Left lung (tissue), 4 donors: ENCODE measurements at regions not wholly inside any gene's neighbourhood (a gene's known extent, or its start where the extent isn't known, plus 50 kb on each side); places are given as distances from the start of the nearest gene placed in this dataset.

ENCODE experiments used
- ATAC-seq: fragments of 200-7000 bp; cut with Tn5 transposase; one replicate; pipeline ENCODE4 v1.9.1; 2020; ENCODE audit warnings: moderate library complexity
- DNase-seq, 4 donors: peaks; one replicate each; pipeline ENCODE4 v3.0.0-alpha.2; 2013 to 2020
- H3K27ac ChIP-seq, 2 donors: fragments of 200-600 bp; sonication (generic) in 1 of 2; one replicate each; pipeline versions ENCODE4 v1.5.0 to v1.8.0; 2020 to 2021
- H3K27me3 ChIP-seq, 2 donors: fragments of 200-600 bp; sonication (generic) in 1 of 2; one replicate each; pipeline versions ENCODE4 v1.5.0 to v1.8.0; 2020 to 2021
- H3K36me3 ChIP-seq, 2 donors: fragments of 200-600 bp; sonication (generic) in 1 of 2; one replicate each; pipeline versions ENCODE4 v1.5.0 to v1.8.0; 2020 to 2021
- H3K4me1 ChIP-seq, 2 donors: fragments of 200-600 bp; one replicate each; pipeline ENCODE4 v1.8.0; 2021
- H3K4me3 ChIP-seq, 2 donors: fragments of 200-600 bp; sonication (generic) in 1 of 2; one replicate each; pipeline versions ENCODE4 v1.5.0 to v1.8.0; 2020 to 2021; ENCODE audit warnings: mild to moderate bottlenecking in 1 of 2
- H3K9me3 ChIP-seq, 2 donors: fragments of 200-600 bp; sonication (generic) in 1 of 2; one replicate each; pipeline versions ENCODE4 v1.5.0 to v1.8.0; 2020 to 2021
- intact Hi-C, 2 donors: fragments of 100-400 bp; cut with DNase I; formaldehyde crosslinking; loops; one replicate each; pipeline versions ENCODE4 v1.11.2 to v1.14.2; 2022
- TF ChIP-seq, protein P1 (sequence below), 2 donors: fragments of 200-600 bp; sonication (generic) in 1 of 2; IDR thresholded peaks; one replicate each; pipeline versions ENCODE4 v1.5.0 to v1.8.0; 2021; ENCODE audit warnings: antibody characterized with exemption in 2 of 2
- donor health status: DM: no; HTN: yes; CAD: no.
- donor health status: DM: no; HTN: no; CAD: no.

DNA sequence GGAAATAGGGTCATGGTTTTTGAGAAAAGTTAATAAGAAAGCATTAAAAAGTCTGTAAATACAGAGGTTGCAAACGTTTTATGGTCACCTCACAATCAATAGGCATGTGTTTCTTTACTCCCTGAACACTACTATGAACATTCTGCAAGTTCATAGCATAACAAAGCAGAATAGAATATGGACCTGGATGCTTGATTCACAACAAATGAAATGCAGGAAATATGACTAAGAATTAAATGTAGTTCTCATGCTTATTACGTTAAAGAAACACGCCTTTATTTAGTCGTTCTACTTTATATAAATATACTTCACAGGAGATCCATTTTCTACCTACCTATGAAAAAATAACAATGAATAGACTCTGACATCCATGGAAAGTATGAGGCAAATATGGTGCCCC, 344.0 kb downstream of the KCTD12 start:
- Histone ChIP-seq H3K27me3 (no peaks in the 10 kb centered on the region), H3K9me3 (peaks cover 0 to 8% of the 10 kb centered on the region in 2 donors), H3K4me1 (no peaks in the 10 kb centered on the region), H3K4me3 (no peak overlapping the region), H3K36me3 (no peaks in the 10 kb centered on the region), H3K27ac (no peak overlapping the region)
- TF ChIP-seq, protein P1, sequence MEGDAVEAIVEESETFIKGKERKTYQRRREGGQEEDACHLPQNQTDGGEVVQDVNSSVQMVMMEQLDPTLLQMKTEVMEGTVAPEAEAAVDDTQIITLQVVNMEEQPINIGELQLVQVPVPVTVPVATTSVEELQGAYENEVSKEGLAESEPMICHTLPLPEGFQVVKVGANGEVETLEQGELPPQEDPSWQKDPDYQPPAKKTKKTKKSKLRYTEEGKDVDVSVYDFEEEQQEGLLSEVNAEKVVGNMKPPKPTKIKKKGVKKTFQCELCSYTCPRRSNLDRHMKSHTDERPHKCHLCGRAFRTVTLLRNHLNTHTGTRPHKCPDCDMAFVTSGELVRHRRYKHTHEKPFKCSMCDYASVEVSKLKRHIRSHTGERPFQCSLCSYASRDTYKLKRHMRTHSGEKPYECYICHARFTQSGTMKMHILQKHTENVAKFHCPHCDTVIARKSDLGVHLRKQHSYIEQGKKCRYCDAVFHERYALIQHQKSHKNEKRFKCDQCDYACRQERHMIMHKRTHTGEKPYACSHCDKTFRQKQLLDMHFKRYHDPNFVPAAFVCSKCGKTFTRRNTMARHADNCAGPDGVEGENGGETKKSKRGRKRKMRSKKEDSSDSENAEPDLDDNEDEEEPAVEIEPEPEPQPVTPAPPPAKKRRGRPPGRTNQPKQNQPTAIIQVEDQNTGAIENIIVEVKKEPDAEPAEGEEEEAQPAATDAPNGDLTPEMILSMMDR (IDR thresholded peaks at IDR 0.05), result no peak
- no peak for DNase-seq
- no peak for ATAC-seq
- intact Hi-C loops, result no loop called here

DNA sequence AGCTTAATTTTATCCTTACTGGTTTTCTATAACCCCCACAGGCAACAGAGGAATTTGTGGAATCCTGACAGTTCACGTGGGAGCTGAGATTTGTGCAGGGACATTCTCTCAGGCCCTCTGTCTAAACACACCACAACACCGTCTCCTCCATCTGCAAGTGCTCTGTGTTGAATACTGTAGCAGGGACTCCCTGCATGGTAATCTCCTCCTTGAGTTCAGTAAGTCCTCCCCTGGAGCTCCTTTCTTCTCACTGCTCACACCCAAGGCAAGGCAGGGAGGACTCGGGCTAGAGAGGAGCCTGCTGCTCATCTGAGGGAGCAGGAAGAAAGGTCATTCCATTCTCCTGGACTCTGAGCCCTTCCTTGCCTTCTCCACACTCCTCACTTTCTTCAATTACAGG, 348.2 kb downstream of the KCTD12 start:
- no peaks in the 10 kb centered on the region for H3K9me3 ChIP-seq
- no peaks in the 10 kb centered on the region for H3K27me3 ChIP-seq
- H3K27ac ChIP-seq, result no peak overlapping the region
- no peaks in the 10 kb centered on the region for H3K36me3 ChIP-seq
- no peak for DNase-seq
- H3K4me3 ChIP-seq, result no peak overlapping the region
- intact Hi-C loops, result no loop called here
- TF ChIP-seq, protein P1 (IDR thresholded peaks at IDR 0.05), result no peak
- no peak for ATAC-seq
- H3K4me1 ChIP-seq, result no peaks in the 10 kb centered on the region

DNA sequence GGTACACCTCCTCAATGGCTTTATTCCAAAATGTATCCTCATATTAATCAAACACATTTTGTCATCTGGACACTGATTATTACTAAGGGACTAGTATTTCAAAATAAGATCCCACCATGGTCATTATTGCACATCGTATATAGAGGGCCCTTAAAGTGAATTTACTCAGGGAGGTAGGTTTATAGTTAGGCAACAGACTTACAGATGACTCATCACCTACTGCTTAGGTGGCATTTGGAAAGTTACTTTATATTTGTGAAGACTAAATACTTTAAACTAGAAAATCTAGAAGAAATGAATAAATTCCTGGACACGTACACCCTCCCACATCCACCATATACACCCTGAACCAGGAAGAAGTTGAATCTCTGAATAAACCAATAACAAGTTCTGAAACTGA, 353.0 kb downstream of the KCTD12 start:
- TF ChIP-seq, protein P1 (IDR thresholded peaks at IDR 0.05), result no peak
- Histone ChIP-seq H3K4me1 (no peaks in the 10 kb centered on the region), H3K9me3 (no peaks in the 10 kb centered on the region), H3K4me3 (no peak overlapping the region), H3K27me3 (no peaks in the 10 kb centered on the region), H3K27ac (no peak overlapping the region), H3K36me3 (no peaks in the 10 kb centered on the region)
- no peak for DNase-seq
- no peak for ATAC-seq
- intact Hi-C loops, result no loop called here

DNA sequence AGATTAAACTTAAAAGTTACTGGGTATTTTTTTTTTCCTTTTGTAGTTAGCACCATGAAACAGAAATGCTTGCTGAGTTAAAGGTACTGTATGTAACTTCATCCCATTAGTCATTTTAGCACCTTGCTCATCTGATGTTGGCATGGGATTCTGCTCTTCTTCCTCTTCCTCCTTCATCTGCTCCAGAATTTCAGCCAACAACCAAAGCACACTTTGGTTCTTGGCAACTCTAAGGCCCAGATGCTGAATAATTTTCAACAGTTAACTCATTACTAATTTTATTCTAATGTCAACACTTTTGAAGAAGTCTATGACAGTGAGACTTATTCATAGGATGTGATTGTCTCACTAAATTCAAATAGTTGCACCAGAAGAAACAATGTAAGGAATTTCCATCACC, 359.2 kb downstream of the KCTD12 start:
- Histone ChIP-seq H3K4me3 (no peak overlapping the region), H3K9me3 (no peaks in the 10 kb centered on the region), H3K4me1 (no peaks in the 10 kb centered on the region), H3K36me3 (no peaks in the 10 kb centered on the region), H3K27me3 (no peaks in the 10 kb centered on the region), H3K27ac (no peak overlapping the region)
- DNase-seq (no peak), ATAC-seq (no peak)
- intact Hi-C loops, result no loop called here
- TF ChIP-seq, protein P1 (IDR thresholded peaks at IDR 0.05), result no peak

DNA sequence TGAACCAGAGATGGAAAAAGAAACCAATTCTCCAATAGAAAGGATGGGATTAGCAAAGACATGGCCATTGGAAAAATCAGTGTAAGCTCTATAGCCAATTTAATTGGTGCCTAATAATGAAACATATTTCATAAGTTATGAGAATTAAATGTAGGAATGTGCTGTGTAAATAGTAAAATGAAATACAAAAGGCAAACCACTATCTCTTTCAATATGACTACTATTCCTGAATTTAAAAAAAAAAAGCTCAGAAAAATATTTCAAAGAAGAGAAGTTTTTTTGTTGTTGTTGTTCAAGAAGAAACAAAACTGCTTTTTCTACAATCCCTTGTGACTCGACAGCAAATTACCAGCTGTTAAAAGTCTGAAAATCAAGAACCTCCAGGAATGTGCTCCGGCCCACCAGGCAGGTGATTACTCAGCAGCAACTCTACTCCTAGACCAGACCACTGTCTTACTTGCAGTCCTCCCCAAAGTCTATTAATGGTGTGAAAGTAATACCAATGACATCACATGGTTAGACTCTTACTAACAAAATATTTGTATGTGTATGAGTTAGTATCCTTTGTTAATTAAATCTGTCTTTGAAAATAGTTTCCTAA, 362.4 kb downstream of the KCTD12 start:
- Histone ChIP-seq H3K36me3 (no peaks in the 10 kb centered on the region), H3K9me3 (no peaks in the 10 kb centered on the region), H3K4me1 (no peaks in the 10 kb centered on the region), H3K4me3 (no peak overlapping the region), H3K27ac (no peak overlapping the region), H3K27me3 (no peaks in the 10 kb centered on the region)
- TF ChIP-seq, protein P1 (IDR thresholded peaks at IDR 0.05), result no peak
- ATAC-seq, result no peak
- intact Hi-C loops, result no loop called here
- DNase-seq, result no peak
